Neural progenitor cell (in vitro differentiated cells): ENCODE measurements at regions not wholly inside any gene's neighbourhood (a gene's known extent, or its start where the extent isn't known, plus 50 kb on each side); places are given as distances from the start of the nearest gene placed in this dataset.
"Not testable (repeated sequence)": the region's sequence is repeated elsewhere in the genome, so short reads cannot be mapped to it uniquely, and the experiment has no call there.

Experiments used
- DNase-seq: peaks from one replicate; pipeline ENCODE4 v3.0.0-alpha.2; 2016; ENCODE audit warnings: low spot score
- H2AFZ ChIP-seq: fragments of 200-600 bp; sonication (generic); replicated peaks from 2 replicates; pipeline ENCODE4 v1.6.1; 2016; ENCODE audit warnings: antibody characterized with exemption
- H3F3A ChIP-seq: fragments of 200-600 bp; sonication (generic); 2 replicates; pipeline ENCODE4 v1.6.1; 2016; ENCODE audit warnings: antibody characterized with exemption, low read depth
- H3K27ac ChIP-seq: fragments of 200-600 bp; sonication (generic); 2 replicates; pipeline ENCODE4 v1.5.1; 2016; ENCODE audit warnings: mild to moderate bottlenecking
- H3K27me3 ChIP-seq: fragments of 200-600 bp; sonication (generic); 2 replicates; pipeline ENCODE4 v1.6.1; 2016; ENCODE audit warnings: mild to moderate bottlenecking, moderate library complexity
- H3K36me3 ChIP-seq: fragments of 200-600 bp; sonication (generic); 2 replicates; pipeline ENCODE4 v1.5.1; 2016
- H3K4me1 ChIP-seq: fragments of 200-600 bp; sonication (generic); 2 replicates; pipeline ENCODE4 v1.6.1; 2016; ENCODE audit warnings: mixed run types
- H3K4me2 ChIP-seq: fragments of 200-600 bp; sonication (generic); 2 replicates; pipeline ENCODE4 v1.6.1; 2016
- H3K4me3 ChIP-seq: fragments of 200-600 bp; sonication (generic); 2 replicates; pipeline ENCODE4 v1.5.1; 2016
- H3K79me2 ChIP-seq: fragments of 200-600 bp; sonication (generic); 2 replicates; pipeline ENCODE4 v1.6.1; 2016; ENCODE audit warnings: low read depth
- H3K9ac ChIP-seq: fragments of 200-600 bp; sonication (generic); 2 replicates; pipeline ENCODE4 v1.6.1; 2016
- H3K9me3 ChIP-seq: fragments of 200-600 bp; sonication (generic); 2 replicates; pipeline ENCODE4 v1.5.1; 2016; ENCODE audit warnings: low read depth
- H4K20me1 ChIP-seq: fragments of 200-600 bp; sonication (generic); 2 replicates; pipeline ENCODE4 v1.6.1; 2016; ENCODE audit warnings: low read depth
- H3K27ac Mint-ChIP-seq: 3 replicates; pipeline ENCODE4 v1.8.0; 2021; ENCODE audit warnings: mixed read lengths
- H3K27me3 Mint-ChIP-seq: 2 replicates; pipeline ENCODE4 v1.8.0; 2022; ENCODE audit warnings: low read depth, mild to moderate bottlenecking, inconsistent platforms, moderate library complexity, mixed read lengths; ENCODE audit not compliant: insufficient read depth
- H3K36me3 Mint-ChIP-seq: 3 replicates; pipeline ENCODE4 v1.8.0; 2021; ENCODE audit warnings: mixed read lengths
- H3K4me1 Mint-ChIP-seq: 3 replicates; pipeline ENCODE4 v1.8.0; 2021; ENCODE audit warnings: mixed read lengths
- H3K4me3 Mint-ChIP-seq: 3 replicates; pipeline ENCODE4 v1.8.0; 2021; ENCODE audit warnings: mild to moderate bottlenecking, moderate library complexity, mixed read lengths
- H3K9me3 Mint-ChIP-seq: 3 replicates; pipeline ENCODE4 v1.8.0; 2020; ENCODE audit warnings: mixed read lengths
- CTCF ChIP-seq: fragments of 200-600 bp; sonication (generic); IDR thresholded peaks from 2 replicates; pipeline ENCODE4 v1.5.1; 2017; ENCODE audit warnings: antibody characterized with exemption, mild to moderate bottlenecking
- EZH2 ChIP-seq: fragments of 200-600 bp; sonication (generic); IDR thresholded peaks from 2 replicates; pipeline ENCODE4 v1.6.1; 2017; ENCODE audit warnings: antibody characterized with exemption, mild to moderate bottlenecking, moderate library complexity
- EZH2phosphoT487 ChIP-seq: fragments of 200-600 bp; sonication (generic); IDR thresholded peaks from 2 replicates; pipeline ENCODE4 v1.6.1; 2017; ENCODE audit warnings: antibody characterized with exemption

GRCh38 chr7:68840991-68841390, 757.3 kb upstream of the AUTS2 start:
- H3K36me3 Mint-ChIP-seq = no peaks in the 10 kb centered on the region
- no peak for DNase-seq
- H3K27ac Mint-ChIP-seq = no peak overlapping the region
- H3K4me3 Mint-ChIP-seq = no peak overlapping the region
- Histone ChIP-seq H3K4me3 (no peak overlapping the region), H2AFZ (no peak overlapping the region), H3K9ac (no peak overlapping the region), H3K79me2 (no peaks in the 10 kb centered on the region), H3K4me2 (no peak overlapping the region), H4K20me1 (no peaks in the 10 kb centered on the region), H3K9me3 (no peaks in the 10 kb centered on the region), H3F3A (no peaks in the 10 kb centered on the region), H3K36me3 (no peaks in the 10 kb centered on the region), H3K4me1 (no peaks in the 10 kb centered on the region), H3K27me3 (no peaks in the 10 kb centered on the region), H3K27ac (no peak overlapping the region)
- H3K9me3 Mint-ChIP-seq = peaks cover 8% of the 10 kb centered on the region
- H3K27me3 Mint-ChIP-seq = peaks cover 2% of the 10 kb centered on the region
- TF ChIP-seq EZH2phosphoT487 (no peak), EZH2 (no peak), CTCF (no peak)
- H3K4me1 Mint-ChIP-seq = peaks cover 9% of the 10 kb centered on the region

- not testable (repeated sequence) for H4K20me1 ChIP-seq, H3K9ac ChIP-seq, H3K27ac ChIP-seq, H3K4me2 ChIP-seq, H3K4me3 ChIP-seq, H2AFZ ChIP-seq, H3K4me1 ChIP-seq, H3F3A ChIP-seq, H3K36me3 ChIP-seq, H3K79me2 ChIP-seq, H3K27me3 Mint-ChIP-seq, DNase-seq, H3K9me3 ChIP-seq, H3K27me3 ChIP-seq, H3K36me3 Mint-ChIP-seq, H3K9me3 Mint-ChIP-seq, H3K4me3 Mint-ChIP-seq, H3K4me1 Mint-ChIP-seq
- H3K27ac Mint-ChIP-seq = peak overlapping the region; percentile 88
Measured at GRCh38 chr7:68843985-68844384, 754.3 kb upstream of the AUTS2 start.

GRCh38 chr7:68846811-68847325, 751.4 kb upstream of the AUTS2 start:
- H3K4me3 ChIP-seq = no peak overlapping the region
- H3K4me1 ChIP-seq = no peaks in the 10 kb centered on the region
- no peaks in the 10 kb centered on the region for H3K27me3 ChIP-seq
- no peak for TF ChIP-seq EZH2
- no peak for TF ChIP-seq CTCF
- TF ChIP-seq EZH2phosphoT487 = no peak
- H3K4me3 Mint-ChIP-seq = no peak overlapping the region
- H3K27ac Mint-ChIP-seq = no peak overlapping the region
- no peaks in the 10 kb centered on the region for H4K20me1 ChIP-seq
- H3F3A ChIP-seq = no peaks in the 10 kb centered on the region
- no peaks in the 10 kb centered on the region for H3K9me3 ChIP-seq
- H3K9ac ChIP-seq = no peak overlapping the region
- H3K4me2 ChIP-seq = no peak overlapping the region
- H3K36me3 Mint-ChIP-seq = no peaks in the 10 kb centered on the region
- no peaks in the 10 kb centered on the region for H3K4me1 Mint-ChIP-seq
- H3K27ac ChIP-seq = no peak overlapping the region
- H3K27me3 Mint-ChIP-seq = peaks cover 4% of the 10 kb centered on the region
- H2AFZ ChIP-seq = no peak overlapping the region
- no peaks in the 10 kb centered on the region for H3K36me3 ChIP-seq
- peaks cover 6% of the 10 kb centered on the region for H3K9me3 Mint-ChIP-seq
- H3K79me2 ChIP-seq = no peaks in the 10 kb centered on the region
- DNase-seq = no peak

- no peaks in the 10 kb centered on the region for H3K79me2 ChIP-seq
- Mint-ChIP-seq H3K9me3 (no peaks in the 10 kb centered on the region), H3K27ac (no peak overlapping the region), H3K36me3 (no peaks in the 10 kb centered on the region), H3K27me3 (no peaks in the 10 kb centered on the region), H3K4me3 (no peak overlapping the region), H3K4me1 (no peaks in the 10 kb centered on the region)
- H3K9me3 ChIP-seq = no peaks in the 10 kb centered on the region
- H3K27ac ChIP-seq = no peak overlapping the region
- no peak overlapping the region for H3K9ac ChIP-seq
- H4K20me1 ChIP-seq = no peaks in the 10 kb centered on the region
- H3K27me3 ChIP-seq = no peaks in the 10 kb centered on the region
- H3K4me2 ChIP-seq = no peak overlapping the region
- TF ChIP-seq EZH2phosphoT487 = no peak
- TF ChIP-seq EZH2 = no peak
- no peak for TF ChIP-seq CTCF
- DNase-seq = no peak
- H3K36me3 ChIP-seq = no peaks in the 10 kb centered on the region
- H3K4me3 ChIP-seq = no peak overlapping the region
- no peak overlapping the region for H2AFZ ChIP-seq
- no peaks in the 10 kb centered on the region for H3K4me1 ChIP-seq
- no peaks in the 10 kb centered on the region for H3F3A ChIP-seq
Measured at GRCh38 chr7:68853254-68853653, 745.0 kb upstream of the AUTS2 start.
